ENCODE measurements at regions not wholly inside any gene's neighbourhood (a gene's known extent, or its start where the extent isn't known, plus 50 kb on each side); places are given as distances from the start of the nearest gene placed in this dataset.

DNA sequence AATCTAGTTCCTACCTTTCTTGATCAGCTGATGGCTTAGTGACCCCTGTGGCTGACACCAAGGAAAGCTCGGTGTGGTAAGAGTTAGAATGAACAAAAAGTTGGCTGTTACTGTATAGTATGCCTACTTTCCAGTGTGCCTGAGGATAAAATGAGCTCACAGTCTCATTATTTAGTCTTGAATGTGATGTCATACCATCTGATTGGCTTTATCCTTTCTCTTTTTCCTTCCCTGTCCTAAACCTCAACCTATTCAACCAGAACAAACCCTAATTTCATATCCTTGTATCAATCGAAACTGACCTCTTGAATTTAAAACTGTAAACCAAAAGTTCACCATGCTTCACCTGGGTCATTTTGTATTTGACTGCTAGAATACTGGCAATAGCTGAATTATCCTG lies 156.4 kb downstream of the PPARGC1A start:
- ChIA-PET CTCF (interaction anchor here (0.5 to 1.5 kb wide), 4 partner anchors 16 to 575 kb away, joined by 3 to 9 read pairs (median 4); no protein-coding TSS in a partner anchor), POLR2A (interaction anchor here (0.7 kb wide), 1 partner anchor 372 kb away, joined by 3 read pairs; no protein-coding TSS in a partner anchor)
- no peaks in the 10 kb centered on the region for H3K27me3 Mint-ChIP-seq (ENCODE audit: insufficient read depth, unreplicated experiment)
- intact Hi-C loops (cut with micrococcal nuclease): no loop called here
- H3K27ac Mint-ChIP-seq (ENCODE audit: low read depth, unreplicated experiment): no peak overlapping the region
- TF ChIP-seq, protein P1, sequence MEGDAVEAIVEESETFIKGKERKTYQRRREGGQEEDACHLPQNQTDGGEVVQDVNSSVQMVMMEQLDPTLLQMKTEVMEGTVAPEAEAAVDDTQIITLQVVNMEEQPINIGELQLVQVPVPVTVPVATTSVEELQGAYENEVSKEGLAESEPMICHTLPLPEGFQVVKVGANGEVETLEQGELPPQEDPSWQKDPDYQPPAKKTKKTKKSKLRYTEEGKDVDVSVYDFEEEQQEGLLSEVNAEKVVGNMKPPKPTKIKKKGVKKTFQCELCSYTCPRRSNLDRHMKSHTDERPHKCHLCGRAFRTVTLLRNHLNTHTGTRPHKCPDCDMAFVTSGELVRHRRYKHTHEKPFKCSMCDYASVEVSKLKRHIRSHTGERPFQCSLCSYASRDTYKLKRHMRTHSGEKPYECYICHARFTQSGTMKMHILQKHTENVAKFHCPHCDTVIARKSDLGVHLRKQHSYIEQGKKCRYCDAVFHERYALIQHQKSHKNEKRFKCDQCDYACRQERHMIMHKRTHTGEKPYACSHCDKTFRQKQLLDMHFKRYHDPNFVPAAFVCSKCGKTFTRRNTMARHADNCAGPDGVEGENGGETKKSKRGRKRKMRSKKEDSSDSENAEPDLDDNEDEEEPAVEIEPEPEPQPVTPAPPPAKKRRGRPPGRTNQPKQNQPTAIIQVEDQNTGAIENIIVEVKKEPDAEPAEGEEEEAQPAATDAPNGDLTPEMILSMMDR (IDR thresholded peaks at IDR 0.05; ENCODE audit: unreplicated experiment): no peak
- no TSS peak for BruUV-seq (replicated peaks)
- DNase-seq (ENCODE audit: unreplicated experiment): no peak
- H3K4me3 Mint-ChIP-seq (ENCODE audit: unreplicated experiment): no peak overlapping the region
- no peaks in the 10 kb centered on the region for H3K9me3 Mint-ChIP-seq (ENCODE audit: unreplicated experiment)
- peaks cover 10% of the 10 kb centered on the region for H3K4me1 Mint-ChIP-seq (ENCODE audit: insufficient read depth, unreplicated experiment)
- no peaks in the 10 kb centered on the region for H3K36me3 Mint-ChIP-seq (ENCODE audit: insufficient read depth, unreplicated experiment)

- no peak for DNase-seq (ENCODE audit: unreplicated experiment)
These were observed 158.8 kb downstream of the PPARGC1A start for GRCh38 chr4:23730998-23731397.

GRCh38 chr4:23728971-23729370 lies 160.9 kb downstream of the PPARGC1A start:
- peaks cover 15% of the 10 kb centered on the region for H3K4me1 Mint-ChIP-seq (ENCODE audit: insufficient read depth, unreplicated experiment)
- ChIA-PET POLR2A (no interaction called here), CTCF (interaction anchor here (0.6 to 2.7 kb wide), 5 partner anchors 9 to 198 kb away, joined by 3 to 13 read pairs (median 3); no protein-coding TSS in a partner anchor)
- H3K27me3 Mint-ChIP-seq (ENCODE audit: insufficient read depth, unreplicated experiment): peaks cover 15% of the 10 kb centered on the region
- intact Hi-C loops (cut with micrococcal nuclease): no loop called here
- peaks cover 4% of the 10 kb centered on the region for H3K9me3 Mint-ChIP-seq (ENCODE audit: unreplicated experiment)
- H3K4me3 Mint-ChIP-seq (ENCODE audit: unreplicated experiment): no peak overlapping the region
- no peak overlapping the region for H3K27ac Mint-ChIP-seq (ENCODE audit: low read depth, unreplicated experiment)
- H3K36me3 Mint-ChIP-seq (ENCODE audit: insufficient read depth, unreplicated experiment): no peaks in the 10 kb centered on the region
- TF ChIP-seq, protein P1 (IDR thresholded peaks at IDR 0.05; ENCODE audit: unreplicated experiment): no peak
- no TSS peak for BruUV-seq (replicated peaks)
- no peak for DNase-seq (ENCODE audit: unreplicated experiment)

More at GRCh38 chr4:23730998-23731397, 158.8 kb downstream of the PPARGC1A start:
- no peak overlapping the region for H3K4me3 Mint-ChIP-seq (ENCODE audit: unreplicated experiment)
- intact Hi-C loops (cut with micrococcal nuclease): no loop called here
- H3K27me3 Mint-ChIP-seq (ENCODE audit: insufficient read depth, unreplicated experiment): peaks cover 7% of the 10 kb centered on the region
- H3K9me3 Mint-ChIP-seq (ENCODE audit: unreplicated experiment): no peaks in the 10 kb centered on the region
- H3K4me1 Mint-ChIP-seq (ENCODE audit: insufficient read depth, unreplicated experiment): peaks cover 15% of the 10 kb centered on the region
- no peak overlapping the region for H3K27ac Mint-ChIP-seq (ENCODE audit: low read depth, unreplicated experiment)
- CTCF ChIA-PET: interaction anchor here (0.6 to 1.1 kb wide), 2 partner anchors 204 to 375 kb away, joined by 3 read pairs; no protein-coding TSS in a partner anchor
- POLR2A ChIA-PET: no interaction called here
- no peaks in the 10 kb centered on the region for H3K36me3 Mint-ChIP-seq (ENCODE audit: insufficient read depth, unreplicated experiment)
- TF ChIP-seq, protein P1 (IDR thresholded peaks at IDR 0.05; ENCODE audit: unreplicated experiment): no peak
- no TSS peak for BruUV-seq (replicated peaks)

- no TSS peak for BruUV-seq (replicated peaks)
- intact Hi-C loops (cut with micrococcal nuclease): no loop called here
- no peaks in the 10 kb centered on the region for H3K36me3 Mint-ChIP-seq (ENCODE audit: insufficient read depth, unreplicated experiment)
These were observed 161.5 kb downstream of the PPARGC1A start for GRCh38 chr4:23728393-23728792.

More at GRCh38 chr4:23728393-23728792, 161.5 kb downstream of the PPARGC1A start:
- TF ChIP-seq, protein P1 (IDR thresholded peaks at IDR 0.05; ENCODE audit: unreplicated experiment): no peak
- H3K9me3 Mint-ChIP-seq (ENCODE audit: unreplicated experiment): peaks cover 4% of the 10 kb centered on the region
- H3K27me3 Mint-ChIP-seq (ENCODE audit: insufficient read depth, unreplicated experiment): peaks cover 15% of the 10 kb centered on the region
- DNase-seq (ENCODE audit: unreplicated experiment): peak; percentile 91
- CTCF ChIA-PET: interaction anchor here (0.6 to 2.7 kb wide), 5 partner anchors 8 to 747 kb away, joined by 3 to 13 read pairs (median 4); no protein-coding TSS in a partner anchor
- no peak overlapping the region for H3K27ac Mint-ChIP-seq (ENCODE audit: low read depth, unreplicated experiment)
- H3K4me3 Mint-ChIP-seq (ENCODE audit: unreplicated experiment): no peak overlapping the region
- POLR2A ChIA-PET: interaction anchor here (0.7 kb wide), 1 partner anchor 830 kb away, joined by 3 read pairs; no protein-coding TSS in a partner anchor
- peaks cover 15% of the 10 kb centered on the region for H3K4me1 Mint-ChIP-seq (ENCODE audit: insufficient read depth, unreplicated experiment)
